ENCODE measurements at regions not wholly inside any gene's neighbourhood (a gene's known extent, or its start where the extent isn't known, plus 50 kb on each side); places are given as distances from the start of the nearest gene placed in this dataset.
"Not testable (repeated sequence)": the region's sequence is repeated elsewhere in the genome, so short reads cannot be mapped to it uniquely, and the experiment has no call there.

DNA sequence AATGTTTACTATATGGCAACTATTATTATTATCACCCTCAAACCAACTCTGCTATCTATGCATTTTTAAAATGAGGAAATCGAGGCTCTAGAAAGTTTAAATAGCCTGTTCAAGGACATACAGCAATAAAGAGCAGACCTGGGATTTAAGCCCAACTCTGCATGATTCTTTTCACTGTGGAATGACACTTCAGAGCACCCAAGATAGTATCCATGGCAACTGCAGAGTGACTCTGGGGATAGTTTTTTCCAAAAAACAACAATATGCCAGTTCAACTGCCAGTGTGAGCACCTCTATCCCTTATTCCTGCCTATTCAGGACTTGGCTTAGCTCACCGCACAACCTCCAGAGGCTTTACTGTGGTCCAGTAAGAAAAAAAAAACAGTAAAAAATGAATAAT lies 293.9 kb downstream of the BRINP2 start:
- DNase-seq, result no peak

DNA sequence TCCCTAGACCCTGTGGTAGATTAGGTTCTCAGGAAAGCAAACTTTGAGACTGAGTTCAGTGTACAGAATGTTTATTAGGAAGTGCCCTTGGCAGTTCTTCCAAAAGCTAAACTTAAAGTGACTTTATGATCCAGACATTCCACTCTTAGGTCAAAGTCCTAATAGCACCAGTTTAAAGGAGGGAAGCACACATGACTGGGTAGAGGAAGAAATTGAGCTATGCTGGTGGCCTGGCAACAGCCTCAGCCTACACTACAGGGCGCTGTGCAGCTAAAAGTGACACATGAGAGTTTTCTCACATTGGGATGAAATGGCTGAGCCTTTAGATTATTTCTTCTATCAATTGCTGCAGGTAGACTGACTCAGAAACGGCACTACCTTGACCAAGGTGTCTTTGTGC lies 280.4 kb downstream of the BRINP2 start:
- no peak for DNase-seq

DNA sequence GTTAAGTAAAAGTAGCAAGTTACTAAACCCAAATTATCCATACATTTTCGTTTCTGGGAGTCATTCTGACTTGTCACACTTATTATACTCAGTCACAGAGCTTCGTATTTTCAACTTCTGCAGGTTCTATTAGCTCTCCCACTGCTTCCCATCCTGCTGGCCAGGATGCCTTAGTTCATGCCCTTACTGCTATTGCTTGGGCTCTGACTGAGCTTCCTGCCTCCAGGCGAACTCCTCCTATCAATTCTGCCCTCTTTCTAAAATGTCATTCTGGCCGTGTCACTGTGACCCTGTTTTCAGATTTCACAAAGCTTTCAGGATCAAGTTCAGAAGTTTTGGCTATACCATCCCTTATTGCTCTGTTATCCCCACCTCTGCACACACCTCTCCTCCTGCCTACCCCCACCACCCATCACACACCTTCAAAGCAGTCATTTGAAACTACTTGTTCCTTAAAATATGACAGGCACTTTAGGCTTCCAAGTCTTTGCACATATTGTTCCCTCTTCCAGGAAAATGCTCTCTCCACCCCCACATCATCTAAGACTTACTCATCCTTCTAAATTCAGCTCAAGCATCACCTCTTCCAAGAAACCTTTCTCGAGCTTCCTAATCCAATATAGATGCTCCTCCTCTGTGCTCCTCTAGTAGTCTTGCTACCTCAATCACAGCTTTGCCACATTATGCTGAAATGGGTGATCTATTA lies 278.0 kb downstream of the BRINP2 start:
- DNase-seq, result no peak

DNA sequence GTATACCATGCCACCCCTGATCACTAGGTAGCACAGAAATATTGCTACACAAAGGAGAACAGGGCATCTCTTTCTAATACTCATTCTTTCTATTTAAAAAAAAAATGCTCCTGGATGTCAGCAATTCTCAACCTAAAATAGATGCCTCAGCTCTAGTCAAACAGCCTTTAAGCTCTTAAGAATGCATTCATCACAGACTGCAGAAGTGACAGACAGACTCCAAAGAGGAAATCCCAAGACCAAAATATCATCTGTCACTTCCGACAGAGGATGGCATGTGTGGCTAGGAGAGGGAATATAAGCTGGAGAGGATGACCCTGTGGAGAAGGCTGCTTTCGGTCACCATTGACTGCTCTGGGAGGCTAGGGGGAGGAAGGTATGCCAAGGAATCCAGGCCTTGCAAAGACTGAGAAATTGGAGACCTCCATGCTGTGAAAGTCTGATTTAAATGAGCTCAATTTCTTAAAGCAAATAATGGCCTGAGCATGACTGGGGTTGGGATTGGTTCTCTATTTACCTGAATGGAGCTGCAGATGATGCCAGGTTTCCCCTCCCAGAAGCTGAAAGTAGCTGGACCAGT lies 277.4 kb downstream of the BRINP2 start:
- no peak for DNase-seq

DNA sequence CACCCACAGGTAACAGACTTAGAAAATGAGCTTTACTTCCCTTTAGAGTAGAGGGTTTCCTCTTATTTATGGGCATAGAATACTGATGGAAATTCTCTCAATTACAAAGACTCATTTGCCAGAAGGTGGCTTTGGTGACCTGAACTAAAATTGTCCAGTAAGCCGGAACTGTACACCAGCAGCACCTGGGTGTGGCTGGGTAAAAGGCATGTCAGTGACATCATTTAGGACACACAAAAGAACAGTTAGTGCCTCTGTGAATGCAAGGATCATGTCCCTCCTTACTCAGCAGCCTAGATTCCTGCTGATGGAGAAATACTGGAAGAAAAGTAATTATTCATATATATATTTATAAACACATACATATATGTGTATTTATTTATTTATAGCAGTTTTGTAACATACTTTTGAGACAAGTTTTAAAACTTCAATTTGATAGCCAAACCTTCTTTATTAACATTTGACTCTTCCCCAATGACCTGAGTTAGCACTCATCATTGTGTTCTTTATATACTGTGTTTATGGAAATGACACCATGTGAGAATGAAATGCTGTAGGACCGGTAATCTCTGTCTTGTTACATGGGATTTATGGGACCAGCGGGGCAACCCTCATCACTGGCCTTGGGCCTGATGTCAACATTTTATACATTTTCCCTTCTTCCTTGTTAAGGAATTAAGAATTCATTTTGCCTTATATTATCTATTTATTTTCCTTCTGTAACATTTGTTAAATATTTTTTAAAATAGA lies 274.4 kb downstream of the BRINP2 start:
- DNase-seq, result no peak

DNA sequence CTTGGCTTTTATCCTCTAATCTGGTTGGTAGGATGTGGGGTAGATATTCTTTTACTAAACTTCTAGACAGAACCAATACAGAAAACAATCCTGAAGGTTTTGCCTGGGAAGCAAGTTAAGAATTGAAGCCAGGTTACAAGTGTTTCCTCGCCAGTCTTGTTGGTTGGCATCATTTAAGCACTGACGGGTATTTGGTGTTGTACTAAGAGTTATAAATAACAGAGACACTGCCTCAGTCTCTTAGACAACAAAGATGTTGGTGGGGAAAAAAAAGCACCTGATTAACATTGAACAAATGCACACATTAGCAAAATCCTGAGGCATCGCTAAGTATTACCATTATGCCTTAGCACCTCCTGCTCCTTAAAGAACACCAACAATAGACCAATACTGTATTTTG lies 272.2 kb downstream of the BRINP2 start:
- no peak for DNase-seq

DNA sequence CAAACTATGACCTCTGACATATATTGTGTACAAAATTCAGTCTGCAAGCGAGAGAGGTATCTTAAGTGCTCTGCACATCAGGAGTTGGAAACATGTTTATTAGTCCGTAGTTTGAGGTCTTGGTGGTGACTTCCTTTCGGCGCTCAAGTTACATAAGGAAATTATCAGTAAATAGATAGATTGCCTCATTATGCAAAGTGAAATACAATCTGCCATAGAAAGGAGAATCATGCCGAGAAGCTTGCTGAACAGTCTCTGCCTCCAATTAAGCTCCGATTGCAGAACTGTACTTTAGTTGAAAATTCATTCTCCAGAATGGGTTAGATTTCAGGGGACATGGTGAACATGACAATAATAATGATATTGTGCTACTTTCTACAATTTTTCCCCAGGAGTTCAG lies 271.8 kb downstream of the BRINP2 start:
- peak in 1 of 2 experiments; percentile 15 for DNase-seq

DNA sequence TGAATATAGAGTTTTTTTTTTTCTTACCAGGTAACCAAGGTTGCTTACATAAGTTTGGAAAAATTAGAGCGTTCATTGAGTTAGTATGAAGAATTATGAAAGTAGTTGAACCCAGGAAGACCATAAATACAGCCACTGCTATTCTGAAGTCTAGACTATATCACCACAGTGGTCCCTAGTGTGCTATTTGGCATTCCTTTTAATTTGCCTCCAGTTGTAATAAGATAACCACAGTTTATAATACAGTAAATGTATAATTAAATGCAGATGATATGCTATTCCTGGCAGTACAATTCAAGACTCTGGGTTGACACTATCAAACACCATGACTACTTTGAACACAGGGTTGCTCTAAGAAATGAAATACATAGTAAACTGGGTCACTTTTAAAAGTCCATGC lies 270.5 kb downstream of the BRINP2 start:
- no peak for DNase-seq

DNA sequence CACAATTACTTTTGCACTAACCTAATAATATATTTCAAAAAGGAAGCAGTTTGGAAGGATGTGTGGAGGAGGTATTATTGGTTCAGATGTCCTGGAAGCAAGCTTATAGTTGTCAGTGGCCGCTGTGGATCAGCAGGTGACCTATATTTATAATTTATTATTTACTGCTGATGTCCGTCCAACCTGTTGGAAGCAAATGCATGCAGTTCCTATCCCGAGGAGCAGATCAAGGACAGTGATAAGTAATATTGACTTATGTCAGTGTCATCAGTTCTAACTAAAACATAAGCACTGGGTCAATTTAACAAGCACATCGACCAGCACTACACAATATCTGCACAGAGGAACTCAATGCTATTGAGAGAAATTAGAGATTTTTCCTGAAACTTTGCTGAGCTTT lies 270.1 kb downstream of the BRINP2 start:
- no peak for DNase-seq

DNA sequence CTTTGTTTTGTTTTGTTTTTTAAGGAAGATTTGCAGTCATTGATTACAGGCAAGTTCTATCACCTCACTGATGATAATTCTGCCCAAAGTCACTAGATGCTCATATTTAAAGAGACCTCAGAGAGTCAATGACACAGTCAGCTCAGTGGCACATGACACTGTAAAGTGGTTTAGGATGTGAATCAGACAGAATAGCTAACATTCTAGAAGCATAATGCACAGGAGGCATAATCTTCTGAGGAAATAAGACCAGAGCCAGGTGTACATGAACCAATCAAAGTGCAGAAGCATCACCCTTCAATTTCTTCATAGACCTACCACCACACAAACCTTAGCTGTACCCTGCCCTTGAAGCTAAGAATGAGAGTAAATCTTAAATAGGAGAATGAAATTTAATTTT lies 268.5 kb downstream of the BRINP2 start:
- DNase-seq, result no peak

DNA sequence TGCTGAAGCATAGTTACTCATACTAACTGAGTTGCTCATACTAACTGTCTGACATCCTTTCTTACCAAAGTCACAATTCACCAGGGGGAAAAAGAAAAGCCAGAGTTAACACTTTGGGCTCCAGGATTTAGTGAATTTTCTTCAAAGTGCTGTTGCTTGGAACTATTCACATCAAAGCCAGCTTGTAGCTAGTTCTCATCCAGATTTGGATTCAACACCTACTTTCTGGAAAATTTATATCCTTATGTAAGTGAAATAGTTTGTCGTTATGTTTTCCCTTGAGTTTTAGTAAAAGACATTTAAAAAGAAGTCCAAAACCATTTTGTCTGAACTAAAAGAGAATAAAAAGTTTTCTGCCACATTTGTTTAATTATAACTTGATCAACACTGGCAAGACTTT lies 264.6 kb downstream of the BRINP2 start:
- DNase-seq, result no peak

DNA sequence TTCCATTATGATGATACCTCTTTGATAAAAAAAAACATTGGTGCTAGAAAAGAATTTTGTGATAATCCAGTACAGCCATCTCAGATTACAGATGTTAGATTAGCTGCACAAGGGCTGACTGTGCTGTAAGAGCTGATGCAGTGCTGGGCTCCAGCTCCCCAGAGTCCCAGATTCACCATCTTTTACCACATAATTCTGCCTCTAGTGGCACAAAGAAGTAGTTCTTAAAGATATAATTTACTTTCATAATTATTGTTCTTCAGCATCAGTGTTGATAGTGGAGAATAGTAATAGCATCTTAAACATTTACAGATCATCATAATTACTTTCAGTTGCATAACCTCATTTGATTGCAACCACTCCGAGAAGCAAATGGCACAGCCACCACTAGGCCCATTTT lies 262.1 kb downstream of the BRINP2 start:
- peak in 1 of 2 experiments; percentile 22 for DNase-seq

DNA sequence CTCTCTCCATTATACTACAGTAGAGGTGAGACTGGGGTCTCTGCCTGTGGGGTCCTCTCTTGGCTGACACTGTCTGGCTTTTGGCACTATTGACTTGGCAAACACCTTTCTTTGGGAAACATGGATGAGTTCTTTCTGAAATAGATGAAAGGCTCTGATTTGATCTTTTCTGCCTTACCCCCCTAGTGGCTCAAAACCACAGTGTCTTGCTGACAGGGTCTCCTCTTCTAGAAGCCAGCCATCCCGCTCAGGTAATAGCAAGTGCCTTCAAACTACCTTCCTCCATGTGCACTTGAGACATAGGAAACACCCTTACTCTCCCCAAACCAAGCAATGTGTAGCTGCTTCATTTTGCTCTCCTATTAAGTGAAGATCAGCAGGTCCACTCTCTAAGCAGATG lies 260.4 kb downstream of the BRINP2 start:
- no peak for DNase-seq

DNA sequence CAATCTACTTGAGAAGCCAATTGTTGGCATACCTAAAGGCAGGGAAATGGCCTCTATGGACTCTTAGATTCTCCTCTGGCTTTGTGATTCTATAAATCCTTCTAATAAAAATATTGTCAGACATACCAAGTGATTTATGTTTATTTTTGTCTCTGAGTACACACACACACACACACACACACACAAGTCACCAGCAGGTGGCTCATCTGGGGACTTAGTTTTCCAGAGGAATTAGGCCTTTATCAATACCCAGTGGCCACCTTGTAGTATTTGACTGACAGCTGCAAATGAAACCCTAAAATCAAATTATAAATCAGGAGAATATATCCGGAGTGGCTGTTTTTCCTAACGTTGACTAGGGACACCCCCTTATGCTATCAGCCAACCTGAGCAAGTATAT lies 258.5 kb downstream of the BRINP2 start:
- DNase-seq, result no peak

DNA sequence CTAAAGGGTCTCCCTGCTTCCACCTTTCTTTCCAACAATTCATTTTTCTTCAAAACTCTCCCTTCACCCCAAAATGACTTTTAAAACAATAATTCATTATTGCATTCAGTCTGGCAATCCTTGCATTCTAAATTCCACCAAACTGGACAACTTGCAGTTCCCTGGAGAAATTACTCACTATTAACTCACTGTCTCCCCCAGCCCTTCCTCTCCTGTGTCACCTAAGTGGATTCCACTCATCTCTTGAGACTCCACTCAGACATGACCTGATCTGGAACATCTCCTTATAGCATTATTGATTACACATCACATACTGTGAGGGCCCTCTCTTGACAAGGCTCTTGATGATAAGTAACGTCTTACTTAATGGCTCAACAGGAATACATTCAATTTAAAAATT lies 257.1 kb downstream of the BRINP2 start:
- no peak for DNase-seq

DNA sequence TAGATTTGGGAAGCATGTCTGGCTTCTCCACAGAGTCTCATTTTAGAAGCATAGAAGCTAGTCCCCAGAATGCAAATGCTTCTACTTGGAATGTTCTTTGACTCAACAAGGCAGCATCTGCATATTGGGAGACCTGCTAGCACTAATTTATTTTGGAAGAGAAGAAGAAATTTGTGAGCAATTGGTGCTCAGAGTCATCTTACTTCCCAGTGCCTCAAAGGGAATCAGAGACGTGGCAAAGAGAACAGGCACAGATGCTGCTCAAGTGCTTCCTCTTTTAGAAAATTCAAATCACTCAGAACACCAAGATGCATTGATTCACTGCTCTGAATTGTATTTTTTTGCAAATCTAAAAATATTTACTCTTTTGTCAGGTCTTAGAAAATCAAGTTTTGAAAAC lies 255.7 kb downstream of the BRINP2 start:
- DNase-seq, result peak in 1 of 2 experiments; percentile 37

DNA sequence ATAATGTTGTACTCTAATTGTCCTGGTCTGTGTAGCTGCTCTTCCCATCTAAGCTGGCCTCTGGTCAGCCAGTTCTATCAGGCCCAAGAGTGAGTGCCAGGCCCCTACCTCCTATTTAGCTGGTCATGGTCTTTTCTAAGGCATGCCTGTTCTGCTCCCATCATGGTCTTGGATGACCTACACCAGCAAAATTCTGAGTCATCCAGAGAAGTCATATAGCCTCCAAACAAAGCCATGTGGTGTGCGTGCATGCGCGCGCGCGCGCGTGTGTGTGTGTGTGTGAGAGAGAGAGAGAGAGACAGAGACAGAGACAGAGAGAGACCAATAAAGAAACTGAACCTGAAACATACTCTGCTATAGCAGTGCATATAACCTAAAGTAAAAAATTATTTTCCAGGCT lies 254.4 kb downstream of the BRINP2 start:
- no peak for DNase-seq

DNA sequence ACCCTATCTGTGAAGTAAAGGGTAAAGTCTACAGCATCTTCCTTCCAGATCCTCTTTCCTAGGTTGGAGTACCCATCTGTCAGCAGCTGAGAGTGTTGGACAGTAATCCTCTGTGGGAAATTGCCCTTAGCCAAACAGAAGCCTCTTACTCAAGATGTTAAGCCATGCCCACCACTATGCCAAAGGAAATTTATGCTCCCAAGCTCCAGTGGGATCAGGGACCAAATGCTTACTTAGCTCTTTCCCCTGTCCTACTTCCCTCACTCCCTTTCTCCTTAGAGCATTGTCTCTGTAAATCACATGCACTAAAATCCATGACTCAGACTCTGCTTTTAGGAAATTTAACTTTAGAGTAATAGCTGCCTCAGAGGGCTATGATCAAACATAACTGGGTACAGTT lies 254.0 kb downstream of the BRINP2 start:
- DNase-seq, result peak; percentile 92 to 97

DNA sequence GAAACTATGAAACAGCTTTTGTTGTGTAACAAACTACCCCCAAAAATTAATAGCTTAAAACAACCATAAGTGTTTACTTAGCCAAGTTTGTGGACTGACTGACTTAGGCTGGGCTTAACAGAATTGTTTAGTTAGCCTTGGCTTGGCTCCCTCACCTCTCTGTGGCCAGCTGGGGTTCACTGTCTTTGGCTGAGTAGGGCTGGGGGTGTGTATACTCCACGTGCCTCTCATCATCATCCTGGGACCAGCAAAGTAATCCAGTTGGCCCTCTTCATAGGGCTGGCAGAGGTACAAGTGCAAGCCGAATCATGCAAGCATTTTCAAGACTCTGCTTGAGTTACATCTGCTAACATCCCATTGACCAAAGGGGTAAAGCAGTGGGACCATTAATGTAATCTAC lies 252.3 kb downstream of the BRINP2 start:
- peak; percentile 67 to 90 for DNase-seq

DNA sequence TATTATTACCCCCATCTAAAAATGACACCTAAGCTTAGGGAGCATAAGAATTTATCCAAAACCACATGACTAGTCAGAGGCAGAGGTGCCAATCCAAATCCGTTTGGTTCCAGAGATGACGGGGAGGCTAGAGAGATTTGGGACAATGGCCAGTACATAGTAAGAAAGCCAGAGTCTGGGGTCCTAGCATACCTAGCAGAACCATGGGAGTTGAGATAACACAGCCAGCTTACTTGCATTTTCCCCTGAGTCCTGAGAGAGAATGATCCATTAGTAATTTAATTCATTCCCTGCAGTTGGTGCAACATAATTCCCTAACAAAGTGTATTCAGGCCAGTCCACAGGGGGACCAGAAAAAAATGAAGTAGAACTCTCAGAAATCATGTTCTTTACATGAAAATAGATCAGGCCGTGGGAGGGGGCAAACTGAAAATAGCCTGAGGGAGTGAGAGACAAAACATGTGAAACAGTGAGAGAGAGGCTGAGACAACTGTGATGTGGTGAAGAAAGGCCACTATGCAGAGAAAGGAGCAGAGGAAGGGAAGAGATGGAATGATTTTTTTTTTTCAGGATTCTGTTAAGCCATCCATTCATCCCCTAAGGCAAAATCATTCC lies 243.3 kb downstream of the BRINP2 start:
- no peak for DNase-seq

DNA sequence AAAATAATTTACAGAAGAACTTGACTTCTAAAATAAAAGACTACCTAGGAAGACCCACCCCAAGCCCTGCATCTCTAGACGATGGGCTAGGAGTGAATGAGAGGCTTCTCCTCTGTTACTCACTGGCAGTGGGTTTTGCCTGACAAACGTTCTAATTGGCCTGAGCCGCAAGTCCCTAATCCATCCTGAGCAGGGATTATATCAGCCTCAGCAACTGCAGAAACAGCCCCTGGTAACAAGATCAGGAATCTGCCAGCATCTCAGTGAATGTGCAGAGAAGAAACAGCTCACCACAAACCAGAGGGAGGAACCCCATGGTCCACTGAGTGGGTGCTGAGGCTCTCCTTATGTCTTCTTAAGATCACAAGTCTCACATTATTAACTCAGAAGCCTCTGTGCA lies 240.6 kb downstream of the BRINP2 start:
- peak; percentile 49 to 80 for DNase-seq

DNA sequence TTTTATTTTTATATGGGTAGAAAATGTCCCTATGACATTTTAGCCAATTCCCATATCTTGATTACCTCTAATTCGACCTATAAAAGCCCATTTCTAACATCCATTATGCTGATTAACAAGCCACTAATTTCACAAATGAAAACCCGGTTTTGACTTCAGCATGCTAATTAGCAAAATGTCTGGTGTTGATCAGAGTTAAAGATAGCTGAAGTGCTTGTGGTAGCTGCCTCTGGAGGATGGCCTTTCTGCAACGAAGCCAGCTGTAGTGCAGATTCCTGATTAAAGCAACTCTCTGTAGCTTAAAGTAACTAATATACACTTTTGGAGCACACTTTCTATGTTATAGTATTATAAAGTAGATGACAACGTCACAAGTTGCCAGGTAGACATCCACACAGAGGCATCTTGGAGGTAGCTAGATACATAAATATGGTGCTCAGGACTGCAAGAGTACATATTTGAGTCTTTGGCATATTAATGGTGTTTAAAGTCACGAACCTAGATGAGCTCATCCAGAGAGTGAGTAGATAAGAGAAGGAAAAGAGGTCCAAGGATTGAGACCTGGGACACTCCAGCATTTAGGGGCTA lies 239.5 kb downstream of the BRINP2 start:
- no peak for DNase-seq

DNA sequence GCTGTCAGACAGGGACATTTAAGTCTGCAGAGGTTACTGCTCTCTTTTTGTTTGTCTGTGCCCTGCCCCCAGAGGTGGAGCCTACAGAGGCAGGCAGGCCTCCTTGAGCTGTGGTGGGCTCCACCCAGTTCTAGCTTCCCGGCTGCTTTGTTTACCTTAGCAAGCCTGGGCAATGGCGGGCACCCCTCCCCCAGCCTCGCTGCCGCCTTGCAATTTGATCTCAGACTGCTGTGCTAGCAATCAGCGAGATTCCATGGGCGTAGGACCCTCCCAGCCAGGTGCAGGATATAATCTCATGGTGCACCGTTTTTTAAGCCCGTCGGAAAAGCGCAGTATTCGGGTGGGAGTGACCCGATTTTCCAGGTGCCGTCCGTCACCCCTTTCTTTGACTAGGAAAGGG lies 235.6 kb downstream of the BRINP2 start:
- not testable (repeated sequence) for DNase-seq

DNA sequence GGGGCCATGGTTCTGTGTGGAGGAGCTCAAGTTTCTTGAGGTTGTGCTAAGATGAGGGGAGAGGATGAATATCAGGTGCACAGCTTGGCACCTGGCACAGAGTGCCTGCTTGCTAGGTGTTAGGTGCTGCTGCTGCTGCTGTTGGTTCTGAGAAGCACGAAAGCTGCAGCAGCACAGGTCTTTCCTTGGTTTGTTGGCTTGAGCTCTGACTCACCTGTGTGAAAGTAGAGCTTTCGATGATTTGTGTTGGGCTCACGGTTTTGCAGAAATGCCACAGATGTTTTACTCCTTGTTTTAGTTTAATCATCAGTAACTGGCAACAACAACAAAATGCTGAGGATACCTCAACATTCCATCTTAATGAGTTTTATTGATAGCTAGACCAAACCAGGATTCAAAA lies 221.6 kb downstream of the BRINP2 start:
- DNase-seq, result no peak
